Liver (tissue), 3 donors: ENCODE measurements at regions not wholly inside any gene's neighbourhood (a gene's known extent, or its start where the extent isn't known, plus 50 kb on each side); places are given as distances from the start of the nearest gene placed in this dataset.

ENCODE experiments used
- CTCF ChIP-seq: fragments of 150-350 bp; IDR thresholded peaks from 2 replicates; pipeline ENCODE4 v1.5.1; 2017; ENCODE audit warnings: improper control_type of control experiment, low read depth, low read length; ENCODE audit not compliant: missing input control
- EGR1 ChIP-seq, 2 donors: IDR thresholded peaks; 2 replicates each; pipeline ENCODE4 v1.6.1; 2016 to 2018; ENCODE audit warnings: antibody characterized with exemption in 2 of 2, low read depth in 2 of 2
- GABPA ChIP-seq, 2 donors: IDR thresholded peaks in 1 of 2; conservative IDR thresholded peaks in 1 of 2; 2 replicates each; pipeline ENCODE4 v1.6.1; 2016; ENCODE audit warnings: antibody characterized with exemption in 2 of 2, mild to moderate bottlenecking in 1 of 2, moderate library complexity in 1 of 2
- HNF4A ChIP-seq, 2 donors: conservative IDR thresholded peaks; 2 replicates each; pipeline ENCODE4 v1.6.1; 2016; ENCODE audit warnings: antibody characterized with exemption in 2 of 2, mild to moderate bottlenecking in 2 of 2
- JUND ChIP-seq, 2 donors: IDR thresholded peaks; 2 replicates each; pipeline ENCODE4 v1.6.1; 2016; ENCODE audit warnings: antibody characterized with exemption in 2 of 2
- MAX ChIP-seq: IDR thresholded peaks from 2 replicates; pipeline ENCODE4 v1.6.1; 2016; ENCODE audit warnings: antibody characterized with exemption
- NR2F2 ChIP-seq: IDR thresholded peaks from 2 replicates; pipeline ENCODE4 v1.6.1; 2016; ENCODE audit warnings: antibody characterized with exemption
- SP1 ChIP-seq: IDR thresholded peaks from 2 replicates; pipeline ENCODE4 v1.6.1; 2018; ENCODE audit warnings: antibody characterized with exemption, mild to moderate bottlenecking
- TAF1 ChIP-seq: conservative IDR thresholded peaks from 2 replicates; pipeline ENCODE4 v1.6.1; 2016; ENCODE audit warnings: antibody characterized with exemption, mild to moderate bottlenecking
- YY1 ChIP-seq: IDR thresholded peaks from 2 replicates; pipeline ENCODE4 v1.6.1; 2016; ENCODE audit warnings: antibody characterized with exemption, mild to moderate bottlenecking
- TF ChIP-seq, protein P1 (sequence below): IDR thresholded peaks from 2 replicates; pipeline ENCODE4 v1.6.1; 2016; ENCODE audit warnings: antibody characterized with exemption, mild to moderate bottlenecking
- donor health status: healthy.
- donor health status: healthy.

GRCh38 chr15:95278532-95279245 lies 1047.3 kb downstream of the MCTP2 start:
- TF ChIP-seq CTCF, result no peak
- TF ChIP-seq, protein P1, sequence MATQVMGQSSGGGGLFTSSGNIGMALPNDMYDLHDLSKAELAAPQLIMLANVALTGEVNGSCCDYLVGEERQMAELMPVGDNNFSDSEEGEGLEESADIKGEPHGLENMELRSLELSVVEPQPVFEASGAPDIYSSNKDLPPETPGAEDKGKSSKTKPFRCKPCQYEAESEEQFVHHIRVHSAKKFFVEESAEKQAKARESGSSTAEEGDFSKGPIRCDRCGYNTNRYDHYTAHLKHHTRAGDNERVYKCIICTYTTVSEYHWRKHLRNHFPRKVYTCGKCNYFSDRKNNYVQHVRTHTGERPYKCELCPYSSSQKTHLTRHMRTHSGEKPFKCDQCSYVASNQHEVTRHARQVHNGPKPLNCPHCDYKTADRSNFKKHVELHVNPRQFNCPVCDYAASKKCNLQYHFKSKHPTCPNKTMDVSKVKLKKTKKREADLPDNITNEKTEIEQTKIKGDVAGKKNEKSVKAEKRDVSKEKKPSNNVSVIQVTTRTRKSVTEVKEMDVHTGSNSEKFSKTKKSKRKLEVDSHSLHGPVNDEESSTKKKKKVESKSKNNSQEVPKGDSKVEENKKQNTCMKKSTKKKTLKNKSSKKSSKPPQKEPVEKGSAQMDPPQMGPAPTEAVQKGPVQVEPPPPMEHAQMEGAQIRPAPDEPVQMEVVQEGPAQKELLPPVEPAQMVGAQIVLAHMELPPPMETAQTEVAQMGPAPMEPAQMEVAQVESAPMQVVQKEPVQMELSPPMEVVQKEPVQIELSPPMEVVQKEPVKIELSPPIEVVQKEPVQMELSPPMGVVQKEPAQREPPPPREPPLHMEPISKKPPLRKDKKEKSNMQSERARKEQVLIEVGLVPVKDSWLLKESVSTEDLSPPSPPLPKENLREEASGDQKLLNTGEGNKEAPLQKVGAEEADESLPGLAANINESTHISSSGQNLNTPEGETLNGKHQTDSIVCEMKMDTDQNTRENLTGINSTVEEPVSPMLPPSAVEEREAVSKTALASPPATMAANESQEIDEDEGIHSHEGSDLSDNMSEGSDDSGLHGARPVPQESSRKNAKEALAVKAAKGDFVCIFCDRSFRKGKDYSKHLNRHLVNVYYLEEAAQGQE, result no peak
- TF ChIP-seq SP1, result no peak
- TF ChIP-seq YY1, result peak; percentile 30
- TF ChIP-seq JUND (IDR thresholded peaks at IDR 0.05), result no peak
- TF ChIP-seq MAX, result no peak
- TF ChIP-seq NR2F2, result peak; percentile 42
- no peak for TF ChIP-seq EGR1 (IDR thresholded peaks at IDR 0.05; ENCODE audit: low read depth in 2 of 2)
- no peak for TF ChIP-seq TAF1
- no peak for TF ChIP-seq GABPA (IDR thresholded peaks at IDR 0.05 in 1 of 2, conservative IDR thresholded peaks at IDR 0.05 in 1 of 2)
- no peak for TF ChIP-seq HNF4A (conservative IDR thresholded peaks at IDR 0.05)
